Breast epithelium (tissue), 3 donors: ENCODE measurements at regions not wholly inside any gene's neighbourhood (a gene's known extent, or its start where the extent isn't known, plus 50 kb on each side); places are given as distances from the start of the nearest gene placed in this dataset.

Source experiments
- POLR2AphosphoS5 ChIP-seq, 3 donors: sonication (generic); formaldehyde crosslinking; IDR thresholded peaks; one replicate each; pipeline ENCODE4 v1.6.1; 2017; ENCODE audit warnings: antibody characterized with exemption in 3 of 3
- TF ChIP-seq, protein P1 (sequence below), 3 donors: fragments of 450-650 bp; IDR thresholded peaks; one replicate each; pipeline ENCODE4 v1.5.1; 2016 to 2017; ENCODE audit warnings: antibody characterized with exemption in 3 of 3, mild to moderate bottlenecking in 3 of 3, moderate library complexity in 3 of 3

DNA sequence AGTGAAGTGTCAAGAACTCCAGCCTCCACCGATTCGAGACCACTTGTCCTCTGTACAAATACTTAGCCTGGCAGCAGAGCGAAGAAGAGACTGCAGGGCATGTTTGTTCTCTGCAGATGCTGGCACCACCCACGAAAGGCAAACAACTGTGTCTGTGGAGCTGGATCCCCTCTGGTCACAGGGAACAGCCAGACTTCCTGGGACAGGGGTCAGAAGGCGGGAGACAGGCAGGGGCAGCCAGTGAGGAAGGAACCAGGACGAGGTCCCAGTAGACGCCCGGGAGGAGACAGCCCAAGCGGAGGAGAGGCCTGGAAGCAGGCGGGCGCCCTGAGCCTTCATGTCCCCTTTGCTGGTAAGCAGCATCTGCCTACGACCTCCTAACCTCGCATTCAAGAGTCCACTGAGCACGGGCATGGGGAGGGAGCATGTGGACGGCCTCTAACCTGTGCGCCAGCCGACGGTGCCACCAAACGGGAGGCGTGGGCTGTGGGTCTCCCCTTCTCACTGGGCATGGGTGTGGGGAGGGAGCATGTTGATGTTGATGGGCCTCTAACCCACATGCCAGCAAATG lies 265.5 kb downstream of the DLL1 start:
- TF ChIP-seq, protein P1, sequence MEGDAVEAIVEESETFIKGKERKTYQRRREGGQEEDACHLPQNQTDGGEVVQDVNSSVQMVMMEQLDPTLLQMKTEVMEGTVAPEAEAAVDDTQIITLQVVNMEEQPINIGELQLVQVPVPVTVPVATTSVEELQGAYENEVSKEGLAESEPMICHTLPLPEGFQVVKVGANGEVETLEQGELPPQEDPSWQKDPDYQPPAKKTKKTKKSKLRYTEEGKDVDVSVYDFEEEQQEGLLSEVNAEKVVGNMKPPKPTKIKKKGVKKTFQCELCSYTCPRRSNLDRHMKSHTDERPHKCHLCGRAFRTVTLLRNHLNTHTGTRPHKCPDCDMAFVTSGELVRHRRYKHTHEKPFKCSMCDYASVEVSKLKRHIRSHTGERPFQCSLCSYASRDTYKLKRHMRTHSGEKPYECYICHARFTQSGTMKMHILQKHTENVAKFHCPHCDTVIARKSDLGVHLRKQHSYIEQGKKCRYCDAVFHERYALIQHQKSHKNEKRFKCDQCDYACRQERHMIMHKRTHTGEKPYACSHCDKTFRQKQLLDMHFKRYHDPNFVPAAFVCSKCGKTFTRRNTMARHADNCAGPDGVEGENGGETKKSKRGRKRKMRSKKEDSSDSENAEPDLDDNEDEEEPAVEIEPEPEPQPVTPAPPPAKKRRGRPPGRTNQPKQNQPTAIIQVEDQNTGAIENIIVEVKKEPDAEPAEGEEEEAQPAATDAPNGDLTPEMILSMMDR (IDR thresholded peaks at IDR 0.05), result no peak
- no peak for TF ChIP-seq POLR2AphosphoS5 (IDR thresholded peaks at IDR 0.05)
